GM12865 (cell line): ENCODE measurements at regions not wholly inside any gene's neighbourhood (a gene's known extent, or its start where the extent isn't known, plus 50 kb on each side); places are given as distances from the start of the nearest gene placed in this dataset.
"Not testable (repeated sequence)": the region's sequence is repeated elsewhere in the genome, so short reads cannot be mapped to it uniquely, and the experiment has no call there.

ENCODE experiments used
- DNase-seq: peaks from one replicate; pipeline ENCODE4 v3.0.0; 2010; ENCODE audit warnings: low read depth
- H3K4me3 ChIP-seq: 2 replicates; pipeline ENCODE4 v1.5.1; 2011; ENCODE audit warnings: mild to moderate bottlenecking, low read depth, low read length, control low read depth
- TF ChIP-seq, protein P1 (sequence below): IDR thresholded peaks from 2 replicates; pipeline ENCODE4 v1.5.1; 2011; ENCODE audit warnings: low read length, control low read depth, low read depth, inconsistent platforms; ENCODE audit not compliant: insufficient read depth; ENCODE audit errors: missing control alignments

DNA sequence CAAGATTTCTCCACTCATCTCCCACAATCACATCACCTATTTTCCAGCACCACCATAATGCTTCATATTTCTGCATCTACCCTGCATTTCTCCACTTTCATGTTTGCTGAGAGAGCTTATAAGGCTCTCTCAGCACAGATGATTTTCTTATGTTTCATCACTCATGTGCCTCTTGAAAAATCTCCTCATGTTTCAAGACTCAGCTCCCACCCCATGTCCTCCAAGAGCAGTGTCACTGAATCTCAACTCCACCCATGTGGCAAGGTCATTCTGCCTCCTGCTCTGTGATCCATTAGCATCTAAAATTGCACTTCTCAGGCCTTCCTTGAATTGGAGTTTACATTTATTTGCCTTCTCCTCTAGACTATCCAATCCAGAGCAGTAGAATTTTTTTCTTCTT is 178.7 kb upstream of the IRAK1BP1 start:
- H3K4me3 ChIP-seq: no peak overlapping the region
- TF ChIP-seq, protein P1, sequence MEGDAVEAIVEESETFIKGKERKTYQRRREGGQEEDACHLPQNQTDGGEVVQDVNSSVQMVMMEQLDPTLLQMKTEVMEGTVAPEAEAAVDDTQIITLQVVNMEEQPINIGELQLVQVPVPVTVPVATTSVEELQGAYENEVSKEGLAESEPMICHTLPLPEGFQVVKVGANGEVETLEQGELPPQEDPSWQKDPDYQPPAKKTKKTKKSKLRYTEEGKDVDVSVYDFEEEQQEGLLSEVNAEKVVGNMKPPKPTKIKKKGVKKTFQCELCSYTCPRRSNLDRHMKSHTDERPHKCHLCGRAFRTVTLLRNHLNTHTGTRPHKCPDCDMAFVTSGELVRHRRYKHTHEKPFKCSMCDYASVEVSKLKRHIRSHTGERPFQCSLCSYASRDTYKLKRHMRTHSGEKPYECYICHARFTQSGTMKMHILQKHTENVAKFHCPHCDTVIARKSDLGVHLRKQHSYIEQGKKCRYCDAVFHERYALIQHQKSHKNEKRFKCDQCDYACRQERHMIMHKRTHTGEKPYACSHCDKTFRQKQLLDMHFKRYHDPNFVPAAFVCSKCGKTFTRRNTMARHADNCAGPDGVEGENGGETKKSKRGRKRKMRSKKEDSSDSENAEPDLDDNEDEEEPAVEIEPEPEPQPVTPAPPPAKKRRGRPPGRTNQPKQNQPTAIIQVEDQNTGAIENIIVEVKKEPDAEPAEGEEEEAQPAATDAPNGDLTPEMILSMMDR: no peak
- DNase-seq: no peak

DNA sequence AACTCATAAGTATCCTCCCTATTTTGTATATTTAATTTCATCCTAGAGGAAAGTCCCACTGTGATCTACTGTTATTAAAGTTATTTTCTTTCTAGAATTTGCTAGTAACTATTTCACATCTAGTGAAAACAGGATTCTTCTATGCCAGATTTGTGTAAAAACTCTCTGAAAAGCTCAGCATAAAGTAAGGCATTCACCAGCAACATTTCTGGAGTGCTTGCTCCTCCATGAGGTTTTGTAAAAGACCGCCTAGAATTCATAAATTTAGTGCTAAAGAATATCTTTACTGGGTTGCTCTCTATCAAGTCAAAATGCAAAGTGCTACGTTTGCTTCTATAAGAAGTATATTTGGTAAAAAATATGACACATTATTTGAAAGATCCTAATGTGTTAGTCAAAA is 173.5 kb upstream of the IRAK1BP1 start:
- no peak overlapping the region for H3K4me3 ChIP-seq
- no peak for DNase-seq
- TF ChIP-seq, protein P1: no peak

DNA sequence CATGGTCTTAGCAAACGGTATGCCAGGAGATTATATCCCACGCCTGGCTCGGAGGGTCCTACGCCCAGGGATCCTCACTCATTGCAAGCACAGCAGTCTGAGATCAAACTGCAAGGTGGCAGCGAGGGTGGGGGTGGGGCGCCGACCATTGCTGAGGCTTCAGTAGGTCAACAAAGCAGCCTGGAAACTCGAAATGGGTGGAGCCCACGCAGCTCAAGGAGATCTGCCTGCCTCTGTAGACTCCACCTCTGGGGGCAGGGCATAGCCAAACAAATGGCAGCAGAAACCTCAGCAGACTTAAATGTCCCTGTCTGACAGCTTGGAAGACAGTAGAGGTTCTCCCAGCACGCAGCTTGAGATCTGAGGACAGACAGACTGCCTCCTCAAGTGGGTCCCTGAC is 172.7 kb upstream of the IRAK1BP1 start:
- not testable (repeated sequence) for H3K4me3 ChIP-seq, DNase-seq

DNA sequence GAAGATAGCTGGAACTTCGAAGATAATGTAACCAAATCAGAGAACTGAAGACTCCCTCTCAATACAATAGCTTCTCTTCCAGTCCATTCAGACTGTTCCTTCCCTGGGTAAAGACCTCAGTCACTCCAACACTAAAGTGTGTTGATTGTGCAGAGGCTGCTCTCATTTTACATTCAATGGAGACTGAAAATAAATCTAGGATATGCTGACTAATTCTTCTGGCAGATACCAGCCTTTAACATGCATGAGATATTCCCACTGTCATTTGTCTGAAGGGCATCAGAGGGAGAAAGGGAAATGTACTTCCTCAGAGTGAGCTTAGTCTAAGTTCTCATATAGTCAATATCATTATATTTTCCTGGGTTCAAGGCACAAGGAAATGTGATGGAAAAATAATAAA is 166.4 kb upstream of the IRAK1BP1 start:
- TF ChIP-seq, protein P1: no peak
- H3K4me3 ChIP-seq: no peak overlapping the region
- DNase-seq: no peak

DNA sequence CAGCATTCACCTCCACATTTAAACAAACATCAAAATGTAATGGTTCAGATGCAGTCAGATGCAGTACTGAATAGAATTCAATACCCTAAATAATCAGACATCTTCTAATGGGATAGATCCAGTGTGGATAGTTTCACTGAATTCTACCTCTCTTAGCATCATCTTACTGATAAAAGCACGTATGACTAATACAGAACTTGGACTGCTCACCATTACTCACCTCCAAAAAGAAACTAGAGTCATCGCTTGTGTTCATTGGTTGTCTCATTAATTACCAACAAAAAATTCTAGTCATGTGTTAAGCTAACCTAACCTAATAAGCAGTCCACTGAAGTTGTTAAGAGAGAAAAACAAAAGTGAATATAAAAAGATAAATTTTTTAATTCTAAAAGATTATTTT is 165.9 kb upstream of the IRAK1BP1 start:
- H3K4me3 ChIP-seq: no peak overlapping the region
- no peak for DNase-seq
- TF ChIP-seq, protein P1: no peak

DNA sequence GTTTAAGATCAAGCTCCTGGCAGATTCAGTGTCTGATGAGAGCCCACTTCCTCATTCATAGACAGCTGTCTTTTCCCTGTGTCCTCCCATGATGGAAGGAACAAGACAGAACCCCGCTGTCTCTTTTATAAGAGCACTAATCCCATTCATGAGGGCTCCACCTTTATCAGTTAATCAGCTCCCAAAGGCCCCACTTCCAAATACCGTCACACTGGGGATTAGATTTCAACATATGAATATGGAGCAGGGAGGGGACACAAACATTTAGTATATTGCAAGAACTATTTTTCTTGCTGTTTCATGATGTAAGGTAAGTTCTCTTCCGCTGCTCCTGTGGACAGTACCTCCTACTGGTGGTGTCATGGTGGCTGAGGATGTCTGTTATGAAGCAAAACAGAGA is 158.3 kb upstream of the IRAK1BP1 start:
- H3K4me3 ChIP-seq: no peak overlapping the region
- no peak for DNase-seq
- TF ChIP-seq, protein P1: no peak

DNA sequence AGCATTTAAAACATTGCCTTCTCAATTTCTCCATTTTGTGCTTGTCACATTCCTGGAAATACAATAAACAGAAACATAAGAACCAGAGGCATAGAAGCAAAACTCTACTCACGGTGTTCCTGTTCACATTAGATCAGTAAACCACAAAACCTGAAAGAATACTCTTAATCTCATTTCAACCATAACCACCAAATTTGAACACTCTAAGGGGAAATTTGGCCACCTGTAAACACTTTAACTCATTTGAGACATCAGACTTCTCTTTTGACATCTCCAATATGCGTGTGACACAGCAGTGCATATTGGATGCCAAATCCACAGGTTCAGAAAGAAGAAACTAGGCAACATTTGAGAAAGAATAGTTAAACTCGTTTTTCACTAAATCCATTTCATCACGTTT is 153.8 kb upstream of the IRAK1BP1 start:
- H3K4me3 ChIP-seq: no peak overlapping the region
- TF ChIP-seq, protein P1: no peak
- DNase-seq: peak; percentile 29
